Tibial artery (tissue), 4 donors: ENCODE measurements at regions not wholly inside any gene's neighbourhood (a gene's known extent, or its start where the extent isn't known, plus 50 kb on each side); places are given as distances from the start of the nearest gene placed in this dataset.

ENCODE experiments used
- DNase-seq, 2 donors: peaks; one replicate each; pipeline ENCODE4 v3.0.0-alpha.2; 2019
- H3K27ac ChIP-seq, 2 donors: fragments of 200-600 bp; sonication (generic) in 1 of 2; 1 replicate in 1 of 2; 2 replicates in 1 of 2; pipeline ENCODE4 v1.5.1; 2018 to 2019; ENCODE audit warnings: mild to moderate bottlenecking in 1 of 2
- H3K27me3 ChIP-seq, 2 donors: fragments of 200-600 bp; sonication (generic) in 1 of 2; one replicate each; pipeline versions ENCODE4 v1.5.1 to v1.6.0; 2016 to 2019
- H3K36me3 ChIP-seq, 3 donors: fragments of 200-600 bp; sonication (generic) in 2 of 3; one replicate each; pipeline ENCODE4 v1.5.1; 2016 to 2019; ENCODE audit warnings: mild to moderate bottlenecking in 2 of 3
- H3K4me1 ChIP-seq, 4 donors: fragments of 200-600 bp; sonication (generic) in 2 of 4; 1 replicate in 3 of 4; 2 replicates in 1 of 4; pipeline ENCODE4 v1.5.1; 2016 to 2019
- H3K4me3 ChIP-seq, 2 donors: fragments of 200-600 bp; sonication (generic) in 1 of 2; 1 replicate in 1 of 2; 2 replicates in 1 of 2; pipeline ENCODE4 v1.5.1; 2018 to 2019; ENCODE audit warnings: mild to moderate bottlenecking in 2 of 2
- H3K9me3 ChIP-seq, 3 donors: fragments of 200-600 bp; sonication (generic) in 1 of 3; one replicate each; pipeline ENCODE4 v1.5.1; 2016 to 2019
- intact Hi-C: fragments of 100-400 bp; cut with DNase I; formaldehyde crosslinking; loops from one replicate; pipeline ENCODE4 v1.15.0; 2023; ENCODE audit warnings: low total_unique reads
- TF ChIP-seq, protein P1 (sequence below), 2 experiments: fragments of 200-600 bp in 1 of 2; fragments of 450-650 bp in 1 of 2; IDR thresholded peaks; one replicate each; pipeline ENCODE4 v1.5.1; 2017 to 2019; ENCODE audit warnings: antibody characterized with exemption in 2 of 2, mild to moderate bottlenecking in 1 of 2, moderate library complexity in 1 of 2

DNA sequence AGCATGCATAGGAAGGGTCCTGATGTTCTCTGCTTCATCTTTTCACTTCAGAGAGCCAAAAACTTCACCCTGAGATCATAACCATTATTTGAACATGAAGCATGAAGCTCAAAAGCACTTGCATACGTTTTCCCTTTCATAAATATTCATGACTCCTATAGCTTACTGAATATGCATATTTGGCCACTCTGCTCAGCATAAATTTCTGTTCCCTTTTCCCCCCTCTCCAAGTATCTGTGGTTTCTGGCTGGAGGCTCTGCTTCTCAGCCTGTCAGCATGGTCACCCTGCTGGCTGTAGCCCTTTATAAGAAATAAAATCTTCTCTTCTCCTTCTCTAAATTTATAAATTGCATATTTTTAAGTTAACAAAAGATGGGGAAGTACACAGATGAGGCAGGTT lies 384.7 kb upstream of the AGA start:
- H3K27ac ChIP-seq, result no peak overlapping the region
- H3K4me3 ChIP-seq, result no peak overlapping the region
- intact Hi-C loops, result no loop called here
- no peaks in the 10 kb centered on the region for H3K36me3 ChIP-seq
- no peak for DNase-seq
- TF ChIP-seq, protein P1, sequence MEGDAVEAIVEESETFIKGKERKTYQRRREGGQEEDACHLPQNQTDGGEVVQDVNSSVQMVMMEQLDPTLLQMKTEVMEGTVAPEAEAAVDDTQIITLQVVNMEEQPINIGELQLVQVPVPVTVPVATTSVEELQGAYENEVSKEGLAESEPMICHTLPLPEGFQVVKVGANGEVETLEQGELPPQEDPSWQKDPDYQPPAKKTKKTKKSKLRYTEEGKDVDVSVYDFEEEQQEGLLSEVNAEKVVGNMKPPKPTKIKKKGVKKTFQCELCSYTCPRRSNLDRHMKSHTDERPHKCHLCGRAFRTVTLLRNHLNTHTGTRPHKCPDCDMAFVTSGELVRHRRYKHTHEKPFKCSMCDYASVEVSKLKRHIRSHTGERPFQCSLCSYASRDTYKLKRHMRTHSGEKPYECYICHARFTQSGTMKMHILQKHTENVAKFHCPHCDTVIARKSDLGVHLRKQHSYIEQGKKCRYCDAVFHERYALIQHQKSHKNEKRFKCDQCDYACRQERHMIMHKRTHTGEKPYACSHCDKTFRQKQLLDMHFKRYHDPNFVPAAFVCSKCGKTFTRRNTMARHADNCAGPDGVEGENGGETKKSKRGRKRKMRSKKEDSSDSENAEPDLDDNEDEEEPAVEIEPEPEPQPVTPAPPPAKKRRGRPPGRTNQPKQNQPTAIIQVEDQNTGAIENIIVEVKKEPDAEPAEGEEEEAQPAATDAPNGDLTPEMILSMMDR (IDR thresholded peaks at IDR 0.05), result no peak
- H3K27me3 ChIP-seq, result no peaks in the 10 kb centered on the region
- H3K4me1 ChIP-seq, result no peaks in the 10 kb centered on the region
- no peaks in the 10 kb centered on the region for H3K9me3 ChIP-seq

DNA sequence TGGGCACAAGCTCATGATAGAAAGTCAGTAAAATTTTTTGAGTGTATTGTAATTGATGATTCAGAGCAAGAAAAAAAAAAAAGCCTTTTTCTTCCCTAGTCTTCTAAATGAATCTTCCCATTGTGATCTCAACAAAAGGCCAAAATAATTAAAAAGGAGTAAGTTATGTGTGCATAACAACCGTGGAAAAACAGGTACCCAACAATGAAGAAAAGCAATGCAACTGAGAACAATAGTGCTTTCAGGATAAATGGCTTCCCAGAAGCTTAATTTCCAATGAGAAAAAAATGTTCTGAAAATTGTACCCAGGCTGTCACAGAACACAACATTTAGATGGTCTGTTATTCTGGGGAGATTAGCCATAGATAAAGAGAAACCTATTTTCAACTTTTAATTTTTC lies 399.0 kb upstream of the AGA start:
- DNase-seq, result no peak
- TF ChIP-seq, protein P1 (IDR thresholded peaks at IDR 0.05), result no peak
- H3K4me1 ChIP-seq, result no peaks in the 10 kb centered on the region
- no peak overlapping the region for H3K27ac ChIP-seq
- intact Hi-C loops, result no loop called here
- H3K36me3 ChIP-seq, result no peaks in the 10 kb centered on the region
- H3K4me3 ChIP-seq, result no peak overlapping the region
- H3K27me3 ChIP-seq, result no peaks in the 10 kb centered on the region
- H3K9me3 ChIP-seq, result no peaks in the 10 kb centered on the region

DNA sequence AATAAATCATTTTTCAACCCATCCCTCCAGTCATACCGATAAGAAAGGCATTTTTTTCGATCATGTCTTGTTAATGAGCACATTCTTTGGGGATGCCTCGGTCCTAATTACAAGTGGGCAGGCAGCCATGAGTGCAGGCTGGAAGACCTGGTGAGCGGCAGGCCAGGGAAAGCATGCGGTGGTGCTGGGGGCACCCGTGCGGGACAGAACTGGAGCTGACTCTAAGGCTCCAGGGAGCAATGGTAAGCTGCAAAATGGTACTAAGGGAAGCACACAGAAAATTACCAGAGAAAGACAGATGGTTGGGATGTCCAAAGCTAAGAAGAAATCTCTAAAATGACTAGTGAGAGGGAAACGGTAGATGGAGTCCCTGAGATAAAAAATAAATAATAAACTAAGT lies 411.0 kb upstream of the AGA start:
- Histone ChIP-seq H3K9me3 (no peaks in the 10 kb centered on the region), H3K27me3 (no peaks in the 10 kb centered on the region), H3K36me3 (no peaks in the 10 kb centered on the region), H3K4me3 (no peak overlapping the region), H3K27ac (no peak overlapping the region), H3K4me1 (no peaks in the 10 kb centered on the region)
- DNase-seq, result no peak
- TF ChIP-seq, protein P1 (IDR thresholded peaks at IDR 0.05), result no peak
- intact Hi-C loops, result no loop called here

DNA sequence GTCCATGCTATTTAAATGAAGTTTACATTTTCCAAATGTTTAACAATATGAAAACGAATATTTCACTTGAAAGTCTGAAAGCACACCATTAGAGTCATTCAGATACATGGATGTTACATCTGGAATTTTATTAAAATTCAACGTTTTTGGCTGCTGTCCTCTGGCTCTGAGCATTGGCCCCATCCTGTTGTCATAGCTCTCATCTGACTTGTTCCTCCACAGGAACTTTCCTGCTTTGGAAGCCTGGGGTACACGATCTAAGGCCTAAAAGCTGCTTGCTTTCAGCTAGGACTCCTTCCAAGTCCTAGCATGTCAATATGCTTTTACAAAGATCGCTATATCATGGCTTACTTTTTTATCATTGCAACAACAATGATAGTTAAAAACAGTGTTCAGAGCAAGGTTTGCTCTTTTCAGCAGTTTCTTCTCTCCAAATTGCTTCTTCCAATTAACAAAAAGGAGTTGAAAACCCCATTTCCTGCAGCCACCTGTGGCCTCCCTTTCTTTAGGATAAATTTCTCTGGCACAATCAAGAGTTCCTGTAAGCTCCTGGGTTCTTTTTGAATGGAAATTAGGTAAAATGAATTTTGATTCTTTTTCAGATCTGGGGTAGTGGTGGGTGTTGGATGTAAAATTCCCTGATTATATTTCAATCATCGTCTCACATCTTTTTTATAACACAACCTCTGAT lies 413.4 kb upstream of the AGA start:
- intact Hi-C loops, result no loop called here
- no peaks in the 10 kb centered on the region for H3K4me1 ChIP-seq
- no peaks in the 10 kb centered on the region for H3K36me3 ChIP-seq
- no peak overlapping the region for H3K4me3 ChIP-seq
- H3K27ac ChIP-seq, result no peak overlapping the region
- H3K9me3 ChIP-seq, result no peaks in the 10 kb centered on the region
- H3K27me3 ChIP-seq, result no peaks in the 10 kb centered on the region
- TF ChIP-seq, protein P1 (IDR thresholded peaks at IDR 0.05), result no peak
- no peak for DNase-seq

DNA sequence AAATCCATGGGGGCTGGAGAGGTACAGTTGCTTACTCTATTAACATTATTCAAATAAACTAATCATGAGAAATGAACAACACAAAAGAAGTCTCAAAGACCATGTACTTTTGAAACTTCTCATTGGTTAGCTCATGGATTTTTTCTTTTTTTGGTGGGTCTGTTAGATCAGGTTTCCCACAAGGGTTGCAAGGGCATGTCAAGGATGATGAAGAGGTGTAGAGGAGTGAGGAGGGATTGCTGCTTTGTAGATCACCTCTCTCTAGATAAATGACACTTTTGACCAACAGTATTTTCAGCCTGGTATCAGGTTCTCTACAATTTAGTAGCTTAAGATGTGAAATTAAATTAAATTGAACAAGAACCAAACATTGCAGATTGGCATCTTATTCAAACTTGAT lies 417.9 kb upstream of the AGA start:
- Histone ChIP-seq H3K27ac (no peak overlapping the region), H3K4me1 (no peaks in the 10 kb centered on the region), H3K4me3 (no peak overlapping the region), H3K36me3 (no peaks in the 10 kb centered on the region), H3K9me3 (no peaks in the 10 kb centered on the region), H3K27me3 (no peaks in the 10 kb centered on the region)
- intact Hi-C loops, result no loop called here
- DNase-seq, result no peak
- TF ChIP-seq, protein P1 (IDR thresholded peaks at IDR 0.05), result no peak
